ENCODE measurements at regions not wholly inside any gene's neighbourhood (a gene's known extent, or its start where the extent isn't known, plus 50 kb on each side); places are given as distances from the start of the nearest gene placed in this dataset.

DNA sequence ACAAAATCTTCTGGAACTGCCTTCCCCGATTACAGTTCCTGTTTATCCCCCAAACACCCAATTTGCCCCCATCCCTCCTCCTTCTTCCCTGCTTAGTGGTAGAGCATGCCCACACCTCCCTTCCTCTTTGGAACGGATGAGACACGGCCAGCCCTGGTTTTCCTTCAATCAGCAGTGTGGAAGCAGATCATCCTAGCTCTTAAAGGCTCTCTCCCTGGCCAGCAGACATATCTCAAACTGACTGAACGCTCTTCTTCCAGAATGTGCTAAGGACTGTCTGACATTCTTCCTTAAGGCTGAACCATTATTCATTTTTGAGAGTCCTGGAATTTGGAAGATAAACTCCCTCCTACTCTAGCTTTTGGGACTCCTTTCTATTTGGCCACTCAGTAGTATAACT, 161.1 kb downstream of the TRIML1 start:
- TF ChIP-seq CTCF (IDR thresholded peaks at IDR 0.05) (no peak), POLR2A (IDR thresholded peaks at IDR 0.05) (no peak)

Data from thyroid gland (tissue), 4 donors.